CD4-positive, alpha-beta T cell (primary cell): ENCODE measurements at regions not wholly inside any gene's neighbourhood (a gene's known extent, or its start where the extent isn't known, plus 50 kb on each side); places are given as distances from the start of the nearest gene placed in this dataset.

Source experiments
- ATAC-seq: fragments of 200-7000 bp; cut with Tn5 transposase; one replicate; pipeline ENCODE4 v1.10.0; 2022; ENCODE audit warnings: mild to moderate bottlenecking; ENCODE audit not compliant: poor library complexity
- CTCF ChIA-PET: fragments of 350-600 bp; sonication (Branson Sonifier 250); formaldehyde crosslinking; loops from one replicate; lab custom pipeline; 2021; ENCODE audit warnings: antibody characterized with exemption, inconsistent platforms; lab: Charles Lee
- POLR2A ChIA-PET: fragments of 350-600 bp; sonication (Branson Sonifier 250); formaldehyde crosslinking; loops from one replicate; lab custom pipeline; 2021; ENCODE audit warnings: antibody characterized with exemption, inconsistent platforms; lab: Charles Lee
- DNase-seq, 14 experiments: peaks; one replicate each; pipeline ENCODE4 v3.0.0-alpha.2; 2013 to 2020; ENCODE audit warnings: mixed read lengths in 2 of 14
- H3K27ac ChIP-seq, 2 donors: one replicate each; pipeline versions ENCODE4 v1.5.1 to v1.7.0; 2013; ENCODE audit warnings: low read length in 2 of 2, low read depth in 1 of 2, mild to moderate bottlenecking in 1 of 2
- H3K27me3 ChIP-seq, 2 experiments: 1 replicate in 1 of 2; 2 replicates in 1 of 2; pipeline versions ENCODE4 v1.6.1 to v1.7.0; 2013; ENCODE audit warnings: low read length in 2 of 2, control low read depth in 1 of 2, mild to moderate bottlenecking in 1 of 2, moderate library complexity in 1 of 2; ENCODE audit not compliant: insufficient read depth in 2 of 2, control insufficient read depth in 1 of 2
- H3K36me3 ChIP-seq: one replicate; pipeline ENCODE4 v1.6.1; 2013; ENCODE audit warnings: low read length, control low read depth; ENCODE audit not compliant: insufficient read depth
- H3K4me1 ChIP-seq: one replicate; pipeline ENCODE4 v1.6.1; 2013; ENCODE audit warnings: low read length, control low read depth; ENCODE audit not compliant: insufficient read depth
- H3K4me3 ChIP-seq: one replicate; pipeline ENCODE4 v1.5.1; 2013; ENCODE audit warnings: mild to moderate bottlenecking, low read length, moderate library complexity
- H3K9me3 ChIP-seq, 2 experiments: 1 replicate in 1 of 2; 2 replicates in 1 of 2; pipeline versions ENCODE4 v1.6.1 to v1.7.0; 2013; ENCODE audit warnings: low read length in 2 of 2, mild to moderate bottlenecking in 2 of 2, control low read depth in 1 of 2, moderate library complexity in 1 of 2; ENCODE audit not compliant: control insufficient read depth in 1 of 2, insufficient read depth in 1 of 2
- H3K27ac Mint-ChIP-seq: one replicate; pipeline ENCODE4 v1.8.0; 2020; ENCODE audit warnings: mixed read lengths
- H3K27me3 Mint-ChIP-seq: one replicate; pipeline ENCODE4 v1.8.0; 2021; ENCODE audit warnings: mixed read lengths
- H3K36me3 Mint-ChIP-seq: one replicate; pipeline ENCODE4 v1.8.0; 2021; ENCODE audit warnings: low read depth, mixed read lengths
- H3K4me1 Mint-ChIP-seq: one replicate; pipeline ENCODE4 v1.8.0; 2021; ENCODE audit warnings: low read depth, mixed read lengths
- H3K4me3 Mint-ChIP-seq: one replicate; pipeline ENCODE4 v1.8.0; 2020; ENCODE audit warnings: mild to moderate bottlenecking, mixed read lengths
- H3K9me3 Mint-ChIP-seq: one replicate; pipeline ENCODE4 v1.8.0; 2020; ENCODE audit warnings: mixed read lengths
- intact Hi-C, 2 experiments: fragments of 100-400 bp; cut with DNase I in 1 of 2; cut with micrococcal nuclease in 1 of 2; formaldehyde crosslinking; loops; one replicate each; pipeline versions ENCODE4 v1.15.1 to v1.9.0; 2023 to 2025; cut with DNase I, micrococcal nuclease
- TF ChIP-seq, protein P1 (sequence below): fragments of 200-600 bp; IDR thresholded peaks from one replicate; pipeline ENCODE4 v1.8.0; 2022; ENCODE audit warnings: antibody characterized with exemption, mild to moderate bottlenecking

DNA sequence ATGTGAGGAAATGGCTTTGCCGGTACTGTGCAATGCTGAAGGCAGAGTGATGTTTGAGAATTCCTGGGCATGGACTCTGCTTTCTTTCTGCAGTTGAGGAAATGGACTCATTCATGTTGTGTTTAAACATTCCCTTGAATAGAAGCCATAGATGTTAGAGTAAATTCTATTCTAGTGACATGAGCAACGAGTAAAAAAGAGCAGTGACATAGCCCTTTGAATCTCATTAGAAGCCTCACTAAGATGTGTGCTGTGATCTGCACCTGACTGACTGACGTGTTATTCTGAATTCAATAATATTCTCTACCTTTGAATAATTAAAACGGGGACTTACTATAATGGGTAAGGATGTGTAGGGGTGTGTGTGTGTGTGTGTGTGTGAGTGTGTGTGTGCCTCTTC, 113.7 kb upstream of the KLF4 start:
- H3K4me1 Mint-ChIP-seq = no peaks in the 10 kb centered on the region
- no peaks in the 10 kb centered on the region for H3K9me3 ChIP-seq
- H3K9me3 Mint-ChIP-seq = no peaks in the 10 kb centered on the region
- no peak overlapping the region for H3K27ac ChIP-seq
- ChIA-PET POLR2A (no interaction called here), CTCF (no interaction called here)
- no peak overlapping the region for H3K4me3 ChIP-seq
- intact Hi-C loops = no loop called here
- H3K36me3 Mint-ChIP-seq = no peaks in the 10 kb centered on the region
- H3K4me3 Mint-ChIP-seq = no peak overlapping the region
- TF ChIP-seq, protein P1, sequence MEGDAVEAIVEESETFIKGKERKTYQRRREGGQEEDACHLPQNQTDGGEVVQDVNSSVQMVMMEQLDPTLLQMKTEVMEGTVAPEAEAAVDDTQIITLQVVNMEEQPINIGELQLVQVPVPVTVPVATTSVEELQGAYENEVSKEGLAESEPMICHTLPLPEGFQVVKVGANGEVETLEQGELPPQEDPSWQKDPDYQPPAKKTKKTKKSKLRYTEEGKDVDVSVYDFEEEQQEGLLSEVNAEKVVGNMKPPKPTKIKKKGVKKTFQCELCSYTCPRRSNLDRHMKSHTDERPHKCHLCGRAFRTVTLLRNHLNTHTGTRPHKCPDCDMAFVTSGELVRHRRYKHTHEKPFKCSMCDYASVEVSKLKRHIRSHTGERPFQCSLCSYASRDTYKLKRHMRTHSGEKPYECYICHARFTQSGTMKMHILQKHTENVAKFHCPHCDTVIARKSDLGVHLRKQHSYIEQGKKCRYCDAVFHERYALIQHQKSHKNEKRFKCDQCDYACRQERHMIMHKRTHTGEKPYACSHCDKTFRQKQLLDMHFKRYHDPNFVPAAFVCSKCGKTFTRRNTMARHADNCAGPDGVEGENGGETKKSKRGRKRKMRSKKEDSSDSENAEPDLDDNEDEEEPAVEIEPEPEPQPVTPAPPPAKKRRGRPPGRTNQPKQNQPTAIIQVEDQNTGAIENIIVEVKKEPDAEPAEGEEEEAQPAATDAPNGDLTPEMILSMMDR = no peak
- DNase-seq (no peak), ATAC-seq (no peak)
- no peaks in the 10 kb centered on the region for H3K36me3 ChIP-seq
- H3K27me3 ChIP-seq = no peaks in the 10 kb centered on the region
- H3K27ac Mint-ChIP-seq = no peak overlapping the region
- H3K4me1 ChIP-seq = no peaks in the 10 kb centered on the region
- H3K27me3 Mint-ChIP-seq = no peaks in the 10 kb centered on the region

DNA sequence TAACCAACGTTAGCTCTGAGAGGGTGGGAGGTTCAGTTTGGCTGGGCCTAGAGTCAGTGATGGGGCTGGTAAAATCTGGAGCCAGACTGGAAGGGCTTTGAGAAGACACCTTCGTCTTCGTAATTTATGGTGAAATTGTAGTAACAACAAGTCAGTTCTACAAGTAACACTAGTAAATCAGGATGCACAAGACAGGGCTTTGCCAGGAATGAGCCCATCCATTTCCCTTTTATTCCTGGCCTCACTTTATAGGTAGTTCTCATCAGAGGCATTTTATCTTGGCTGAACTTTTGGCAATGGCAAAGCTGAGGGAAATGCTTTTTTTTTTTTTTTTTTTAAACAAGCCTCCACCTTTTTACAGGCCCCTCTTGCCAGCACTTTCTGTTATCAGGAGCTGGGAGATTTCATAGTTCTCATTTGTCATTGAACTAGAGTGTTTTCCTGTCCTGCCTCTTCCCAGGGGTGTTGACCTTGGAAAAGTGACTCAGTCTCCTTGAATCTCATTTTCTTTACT, 110.5 kb upstream of the KLF4 start:
- POLR2A ChIA-PET = no interaction called here
- no peak overlapping the region for H3K27ac Mint-ChIP-seq

DNA sequence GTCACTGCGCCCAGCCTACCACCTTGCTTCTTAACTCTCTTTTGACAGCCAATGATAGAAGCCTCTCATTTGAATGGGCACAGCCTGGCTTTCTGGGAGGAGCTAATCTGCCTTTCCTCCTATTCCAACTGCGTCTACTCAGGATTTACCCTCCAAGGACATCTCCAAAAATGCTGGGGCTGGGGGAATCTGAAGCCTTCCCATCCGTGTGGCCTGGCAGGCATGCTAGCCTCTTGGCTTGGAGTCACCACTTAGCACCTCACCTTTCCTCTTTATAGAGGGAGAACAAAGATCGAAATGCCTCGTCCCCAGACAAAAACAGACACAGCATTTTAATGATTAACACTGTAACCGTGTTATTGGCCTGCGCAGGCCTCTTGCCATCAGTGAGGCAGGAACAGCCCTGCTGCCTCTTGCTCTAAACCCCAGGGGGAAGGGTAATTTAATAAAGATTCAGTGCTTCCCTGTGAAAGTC, 108.2 kb upstream of the KLF4 start:
- Mint-ChIP-seq H3K36me3 (no peaks in the 10 kb centered on the region), H3K27me3 (no peaks in the 10 kb centered on the region), H3K4me1 (no peaks in the 10 kb centered on the region), H3K4me3 (no peak overlapping the region), H3K9me3 (no peaks in the 10 kb centered on the region), H3K27ac (no peak overlapping the region)
- Histone ChIP-seq H3K4me1 (no peaks in the 10 kb centered on the region), H3K9me3 (no peaks in the 10 kb centered on the region), H3K27ac (no peak overlapping the region), H3K27me3 (no peaks in the 10 kb centered on the region), H3K36me3 (no peaks in the 10 kb centered on the region), H3K4me3 (no peak overlapping the region)
- TF ChIP-seq, protein P1 = no peak
- no peak for ATAC-seq
- ChIA-PET POLR2A (no interaction called here), CTCF (no interaction called here)
- DNase-seq = no peak
- intact Hi-C loops = no loop called here

More for the DNA sequence above, 110.5 kb upstream of the KLF4 start:
- Mint-ChIP-seq H3K36me3 (no peaks in the 10 kb centered on the region), H3K4me3 (no peak overlapping the region), H3K4me1 (no peaks in the 10 kb centered on the region), H3K9me3 (no peaks in the 10 kb centered on the region), H3K27me3 (no peaks in the 10 kb centered on the region)
- intact Hi-C loops = no loop called here
- DNase-seq (no peak), ATAC-seq (no peak)
- CTCF ChIA-PET = no interaction called here
- Histone ChIP-seq H3K4me1 (no peaks in the 10 kb centered on the region), H3K27me3 (no peaks in the 10 kb centered on the region), H3K4me3 (no peak overlapping the region), H3K36me3 (no peaks in the 10 kb centered on the region), H3K27ac (no peak overlapping the region), H3K9me3 (no peaks in the 10 kb centered on the region)
- TF ChIP-seq, protein P1 = no peak
